IMR-90 (cell line): ENCODE measurements at regions not wholly inside any gene's neighbourhood (a gene's known extent, or its start where the extent isn't known, plus 50 kb on each side); places are given as distances from the start of the nearest gene placed in this dataset.

Experiments
- ATAC-seq: fragments of 200-7000 bp; cut with Tn5 transposase; 2 replicates; pipeline ENCODE4 v1.9.1; 2020; ENCODE audit warnings: low read depth, mild to moderate bottlenecking, moderate library complexity
- BruUV-seq: library from RNA; stranded (reverse); fragments of 400-500 nt; replicated peaks from 2 replicates; lab custom pipeline; 2021; lab: Mats Ljungman, UMichigan
- CTCF ChIA-PET: fragments of 300-600 bp; formaldehyde crosslinking; extraction: SDS; loops from one replicate; lab custom pipeline; 2021; ENCODE audit warnings: antibody characterized with exemption; lab: Yijun Ruan, JAX
- POLR2A ChIA-PET: fragments of 300-600 bp; sonication (Branson Sonifier 250); formaldehyde crosslinking; loops from one replicate; lab custom pipeline; 2022; ENCODE audit warnings: antibody characterized with exemption; ENCODE audit not compliant: unreplicated experiment; lab: Charles Lee
- DNase-seq: peaks from one replicate; pipeline ENCODE4 v3.0.0; 2013
- H2AFZ ChIP-seq: replicated peaks from 2 replicates; pipeline ENCODE3; 2013; ENCODE audit warnings: low read length, mild to moderate bottlenecking; ENCODE audit not compliant: poor library complexity
- H2AK5ac ChIP-seq: 2 replicates; pipeline ENCODE4 v1.6.1; 2013; ENCODE audit warnings: low read depth, low read length, inconsistent platforms
- H2AK9ac ChIP-seq: replicated peaks from 2 replicates; pipeline ENCODE3; 2013; ENCODE audit warnings: mild to moderate bottlenecking, low read depth, low read length, moderate library complexity; ENCODE audit not compliant: poor library complexity
- H2BK120ac ChIP-seq: 2 replicates; pipeline ENCODE4 v1.6.1; 2013; ENCODE audit warnings: low read depth, low read length, inconsistent platforms
- H2BK15ac ChIP-seq: 3 replicates; pipeline ENCODE4 v1.6.1; 2013; ENCODE audit warnings: low read depth, low read length, inconsistent platforms
- H2BK20ac ChIP-seq: 2 replicates; pipeline ENCODE4 v1.6.1; 2013; ENCODE audit warnings: low read depth, mild to moderate bottlenecking, inconsistent platforms, low read length, moderate library complexity
- H2BK5ac ChIP-seq: 2 replicates; pipeline ENCODE4 v1.6.1; 2013; ENCODE audit warnings: mild to moderate bottlenecking, low read depth, low read length, inconsistent platforms; ENCODE audit not compliant: poor library complexity, severe bottlenecking
- H3K14ac ChIP-seq: replicated peaks from 2 replicates; pipeline ENCODE4 v1.6.1; 2013; ENCODE audit warnings: low read depth, low read length, inconsistent platforms
- H3K18ac ChIP-seq: 2 replicates; pipeline ENCODE4 v1.6.1; 2013; ENCODE audit warnings: low read depth, low read length, control low read depth
- H3K23ac ChIP-seq: 2 replicates; pipeline ENCODE4 v1.6.1; 2013; ENCODE audit warnings: low read depth, low read length, inconsistent platforms
- H3K27ac ChIP-seq: 2 replicates; pipeline ENCODE4 v1.5.1; 2013; ENCODE audit warnings: mild to moderate bottlenecking, control low read depth, low read length; ENCODE audit not compliant: insufficient read depth
- H3K27me3 ChIP-seq: 2 replicates; pipeline ENCODE4 v1.6.1; 2013; ENCODE audit warnings: low read length; ENCODE audit not compliant: control insufficient read depth, insufficient read depth
- H3K36me3 ChIP-seq: 2 replicates; pipeline ENCODE4 v1.6.1; 2013; ENCODE audit warnings: low read length, mixed read lengths; ENCODE audit not compliant: control insufficient read depth, insufficient read depth
- H3K4ac ChIP-seq: 2 replicates; pipeline ENCODE4 v1.6.1; 2013; ENCODE audit warnings: low read depth, low read length, inconsistent platforms
- H3K4me1 ChIP-seq: 2 replicates; pipeline ENCODE4 v1.6.1; 2013; ENCODE audit warnings: low read length, mixed read lengths; ENCODE audit not compliant: control insufficient read depth, insufficient read depth
- H3K4me2 ChIP-seq: 2 replicates; pipeline ENCODE4 v1.6.1; 2013; ENCODE audit warnings: low read depth, mild to moderate bottlenecking, control low read depth, low read length, moderate library complexity
- H3K4me3 ChIP-seq: 2 replicates; pipeline ENCODE4 v1.5.1; 2013; ENCODE audit warnings: low read depth, mild to moderate bottlenecking, control low read depth, low read length, moderate library complexity; ENCODE audit not compliant: insufficient read depth
- H3K56ac ChIP-seq: 2 replicates; pipeline ENCODE4 v1.6.1; 2013; ENCODE audit warnings: low read length, inconsistent platforms; ENCODE audit not compliant: insufficient read depth; ENCODE audit errors: extremely low read depth
- H3K79me1 ChIP-seq, 2 experiments: 2 replicates each; pipeline ENCODE4 v1.6.1; 2013; ENCODE audit warnings: low read length in 2 of 2, inconsistent platforms in 1 of 2, low read depth in 1 of 2
- H3K9ac ChIP-seq: 2 replicates; pipeline ENCODE4 v1.6.1; 2013; ENCODE audit warnings: low read depth, low read length, control low read depth
- H3K9me1 ChIP-seq: 2 replicates; pipeline ENCODE4 v1.6.1; 2013; ENCODE audit warnings: low read length, inconsistent platforms; ENCODE audit not compliant: insufficient read depth
- H3K9me3 ChIP-seq: 2 replicates; pipeline ENCODE4 v1.6.1; 2013; ENCODE audit warnings: low read length; ENCODE audit not compliant: control insufficient read depth, insufficient read depth
- H4K20me1 ChIP-seq: 2 replicates; pipeline ENCODE4 v1.6.1; 2013; ENCODE audit warnings: low read length, inconsistent platforms; ENCODE audit not compliant: insufficient read depth
- H4K5ac ChIP-seq: 2 replicates; pipeline ENCODE4 v1.6.1; 2013; ENCODE audit warnings: mild to moderate bottlenecking, low read depth, low read length, control low read depth
- H4K8ac ChIP-seq, 2 experiments: 2 replicates each; pipeline ENCODE4 v1.6.1; 2013; ENCODE audit warnings: low read depth in 2 of 2, low read length in 2 of 2, control low read depth in 1 of 2, inconsistent platforms in 1 of 2
- H4K91ac ChIP-seq: 2 replicates; pipeline ENCODE4 v1.6.1; 2013; ENCODE audit warnings: low read depth, low read length, inconsistent platforms; ENCODE audit not compliant: insufficient read depth
- BHLHE40 ChIP-seq: fragments of 150-350 bp; IDR thresholded peaks from 2 replicates; pipeline ENCODE4 v1.6.1; 2016; ENCODE audit warnings: mild to moderate bottlenecking, low read depth, low read length
- CHD1 ChIP-seq: IDR thresholded peaks from 2 replicates; pipeline ENCODE4 v1.6.1; 2012; ENCODE audit warnings: low read depth, low read length, improper control_type of control experiment
- ELK1 ChIP-seq: fragments of 150-350 bp; IDR thresholded peaks from 2 replicates; pipeline ENCODE4 v1.6.1; 2016; ENCODE audit warnings: low read depth, mild to moderate bottlenecking, low read length, moderate library complexity, borderline replicate concordance
- MAFK ChIP-seq: IDR thresholded peaks from 2 replicates; pipeline ENCODE4 v1.6.1; 2012; ENCODE audit warnings: low read depth, low read length, improper control_type of control experiment
- MAZ ChIP-seq: IDR thresholded peaks from 2 replicates; pipeline ENCODE4 v1.6.1; 2012; ENCODE audit warnings: low read depth, mild to moderate bottlenecking, low read length, improper control_type of control experiment, moderate library complexity, borderline replicate concordance
- MXI1 ChIP-seq: IDR thresholded peaks from 2 replicates; pipeline ENCODE4 v1.6.1; 2012; ENCODE audit warnings: low read depth, mild to moderate bottlenecking, low read length, moderate library complexity, borderline replicate concordance
- NFE2L2 ChIP-seq: fragments of 150-350 bp; IDR thresholded peaks from 2 replicates; pipeline ENCODE4 v1.6.1; 2016; ENCODE audit warnings: low read depth, mild to moderate bottlenecking, low read length
- POLR2A ChIP-seq: IDR thresholded peaks from 2 replicates; pipeline ENCODE4 v1.6.1; 2012; ENCODE audit warnings: mild to moderate bottlenecking, low read depth, low read length
- RAD21 ChIP-seq: IDR thresholded peaks from 2 replicates; pipeline ENCODE4 v1.6.1; 2012; ENCODE audit warnings: low read length, improper control_type of control experiment
- RFX5 ChIP-seq: IDR thresholded peaks from 2 replicates; pipeline ENCODE4 v1.8.0; 2012; ENCODE audit warnings: low read depth, mild to moderate bottlenecking, low read length, moderate library complexity
- SMC3 ChIP-seq: fragments of 150-350 bp; IDR thresholded peaks from 2 replicates; pipeline ENCODE4 v1.6.1; 2016; ENCODE audit warnings: low read depth, mild to moderate bottlenecking, antibody characterized with exemption, low read length, moderate library complexity
- USF2 ChIP-seq: fragments of 150-350 bp; IDR thresholded peaks from 2 replicates; pipeline ENCODE4 v1.6.1; 2017; ENCODE audit warnings: mild to moderate bottlenecking, antibody characterized with exemption, low read length, low read depth
- WGBS, 2 experiments: methylation state at CpG; one replicate each; pipeline versions ENCODE4 v1.1.5 to v1.1.7; 2013; ENCODE audit warnings: missing lambda C conversion rate in 2 of 2; ENCODE audit not compliant: insufficient read length in 1 of 2; ENCODE audit errors: extremely low coverage in 2 of 2; 5-methylcytosine and 5-hydroxymethylcytosine counted together
- dilution Hi-C: fragments of 300-500 bp; cut with HindIII; formaldehyde crosslinking; loops from one replicate; pipeline ENCODE4 v1.14.3; 2018; ENCODE audit warnings: low sequenced_read_pairs; ENCODE audit not compliant: unreplicated experiment
- in situ Hi-C: fragments of 300-500 bp; cut with MboI; formaldehyde crosslinking; loops from 3 replicates; pipeline ENCODE4 v1.14.3; 2019; ENCODE audit warnings: low sequenced_read_pairs, inconsistent platforms, mixed read lengths
- intact Hi-C: fragments of 100-400 bp; cut with micrococcal nuclease; formaldehyde crosslinking; loops from 2 replicates; pipeline ENCODE4 v1.10.0; 2022

- Histone ChIP-seq H2BK120ac (no peak overlapping the region), H3K18ac (no peak overlapping the region), H4K91ac (no peak overlapping the region), H3K9me1 (no peaks in the 10 kb centered on the region), H3K27ac (no peak overlapping the region), H2BK20ac (no peak overlapping the region), H3K4ac (no peak overlapping the region), H4K8ac (no peak overlapping the region), H3K9me3 (no peaks in the 10 kb centered on the region), H2AK5ac (no peak overlapping the region), H3K4me2 (no peak overlapping the region), H4K20me1 (no peaks in the 10 kb centered on the region), H2BK5ac (no peak overlapping the region), H3K79me1 (no peaks in the 10 kb centered on the region), H2BK15ac (no peak overlapping the region), H3K36me3 (no peaks in the 10 kb centered on the region), H3K4me3 (no peak overlapping the region), H2AFZ (no peak overlapping the region), H3K56ac (no peak overlapping the region), H3K23ac (no peak overlapping the region), H3K4me1 (no peaks in the 10 kb centered on the region), H4K5ac (no peak overlapping the region), H3K9ac (no peak overlapping the region), H3K14ac (no peak overlapping the region), H3K27me3 (no peaks in the 10 kb centered on the region), H2AK9ac (no peak overlapping the region)
- DNase-seq (no peak), ATAC-seq (no peak)
- BruUV-seq = no TSS peak
- POLR2A ChIA-PET = no interaction called here
- dilution Hi-C loops (no loop called here), intact Hi-C loops (no loop called here), in situ Hi-C loops (no loop called here)
- no CpG with 5 or more reads among the region's 1 CpG for WGBS, 2 experiments
- CTCF ChIA-PET = no interaction called here
- TF ChIP-seq ELK1 = no peak
- TF ChIP-seq NFE2L2 = no peak
- no peak for TF ChIP-seq CHD1
- TF ChIP-seq MXI1 = no peak
- TF ChIP-seq MAZ = no peak
- TF ChIP-seq MAFK = no peak
- no peak for TF ChIP-seq SMC3
- TF ChIP-seq POLR2A = no peak
- TF ChIP-seq RAD21 = no peak
- no peak for TF ChIP-seq RFX5
- TF ChIP-seq USF2 = no peak
- no peak for TF ChIP-seq BHLHE40
These were observed 653.3 kb upstream of the PKDCC start for GRCh38 chr2:41394541-41394940.
